Body of pancreas (tissue), 4 donors: ENCODE measurements at regions not wholly inside any gene's neighbourhood (a gene's known extent, or its start where the extent isn't known, plus 50 kb on each side); places are given as distances from the start of the nearest gene placed in this dataset.

ENCODE experiments used
- CTCF ChIP-seq, 7 experiments: fragments of 450-650 bp in 4 of 7; fragments of 200-600 bp in 3 of 7; sonication (generic) in 3 of 7; IDR thresholded peaks; one replicate each; pipeline ENCODE4 v1.5.1; 2016 to 2019; ENCODE audit warnings: antibody characterized with exemption in 7 of 7
- POLR2A ChIP-seq, 3 donors: fragments of 450-650 bp; IDR thresholded peaks; one replicate each; pipeline ENCODE4 v1.6.1; 2016; ENCODE audit warnings: antibody characterized with exemption in 3 of 3, mild to moderate bottlenecking in 2 of 3

GRCh38 chr7:18353339-18353738 lies 142.2 kb upstream of the HDAC9 start:
- no peak for TF ChIP-seq POLR2A (IDR thresholded peaks at IDR 0.05)
- no peak for TF ChIP-seq CTCF (IDR thresholded peaks at IDR 0.05)
